ENCODE measurements at regions not wholly inside any gene's neighbourhood (a gene's known extent, or its start where the extent isn't known, plus 50 kb on each side); places are given as distances from the start of the nearest gene placed in this dataset.

- TF ChIP-seq CTCF (IDR thresholded peaks at IDR 0.05) (no peak), EZH2 (IDR thresholded peaks at IDR 0.05; ENCODE audit: borderline replicate concordance, insufficient read depth, low read depth, low read length, poor library complexity, severe bottlenecking) (no peak)
- no peaks in the 10 kb centered on the region for H3K4me1 ChIP-seq (ENCODE audit: control insufficient read depth in 2 of 2, insufficient read depth in 2 of 2, low read length in 2 of 2)
- Mint-ChIP-seq H3K4me3 (no peak overlapping the region), H3K9me3 (ENCODE audit: insufficient read depth) (peaks cover 4% of the 10 kb centered on the region), H3K4me1 (no peaks in the 10 kb centered on the region), H3K27me3 (no peaks in the 10 kb centered on the region), H3K27ac (no peak overlapping the region)
- H3K27me3 ChIP-seq (replicated peaks in 1 of 4; ENCODE audit: control extremely low read depth in 1 of 4, control insufficient read depth in 3 of 4, insufficient read depth in 4 of 4, low read length in 3 of 4), result no peaks in the 10 kb centered on the region
- no peak overlapping the region for H3K4me2 ChIP-seq (replicated peaks; ENCODE audit: low read depth, low read length, poor library complexity, severe bottlenecking)
- ChIA-PET POLR2A (no interaction called here), CTCF (no interaction called here)
- no peak overlapping the region for H3K4me3 ChIP-seq (ENCODE audit: control extremely low read depth in 1 of 5, extremely low read depth in 1 of 5, insufficient read depth in 1 of 5, low read depth in 2 of 5, low read length in 4 of 5)
- no peak overlapping the region for H3K9ac ChIP-seq (ENCODE audit: low read length)
- no peak overlapping the region for H2AFZ ChIP-seq (ENCODE audit: insufficient read depth, low read depth, low read length, poor library complexity, severe bottlenecking)
- no peak overlapping the region for H3K27ac ChIP-seq (ENCODE audit: low read length in 2 of 2)
- H3K79me2 ChIP-seq (ENCODE audit: control insufficient read depth, insufficient read depth, low read length), result no peaks in the 10 kb centered on the region
- no peaks in the 10 kb centered on the region for H4K20me1 ChIP-seq (ENCODE audit: control insufficient read depth, insufficient read depth, low read length, poor library complexity, severe bottlenecking)
- peaks cover 0 to 18% (median 0%) of the 10 kb centered on the region in 3 donors for H3K9me3 ChIP-seq (ENCODE audit: control extremely low read depth in 1 of 3, control insufficient read depth in 2 of 3, insufficient read depth in 1 of 3, low read length in 2 of 3)
- H3K36me3 ChIP-seq (replicated peaks in 1 of 2; ENCODE audit: control extremely low read depth in 1 of 2, control insufficient read depth in 1 of 2, extremely low read depth in 1 of 2, insufficient read depth in 2 of 2, low read length in 1 of 2), result no peaks in the 10 kb centered on the region
- no peak for DNase-seq
- intact Hi-C loops (cut with micrococcal nuclease), result no loop called here
- no peak for ATAC-seq (ENCODE audit: low read depth)
- WGBS (ENCODE audit: insufficient coverage), result 80% methylated on average over 3 of the region's 6 CpGs
Observed at GRCh38 chr6:98532004-98532403, 302.4 kb upstream of the POU3F2 start.

- intact Hi-C loops (cut with micrococcal nuclease), result no loop called here
- no peak for TF ChIP-seq CTCF (IDR thresholded peaks at IDR 0.05)
- Histone ChIP-seq H3K4me3 (ENCODE audit: control extremely low read depth in 1 of 5, extremely low read depth in 1 of 5, insufficient read depth in 1 of 5, low read depth in 2 of 5, low read length in 4 of 5) (no peak overlapping the region), H3K9me3 (ENCODE audit: control extremely low read depth in 1 of 3, control insufficient read depth in 2 of 3, insufficient read depth in 1 of 3, low read length in 2 of 3) (no peaks in the 10 kb centered on the region), H3K36me3 (replicated peaks in 1 of 2; ENCODE audit: control extremely low read depth in 1 of 2, control insufficient read depth in 1 of 2, extremely low read depth in 1 of 2, insufficient read depth in 2 of 2, low read length in 1 of 2) (no peaks in the 10 kb centered on the region), H4K20me1 (ENCODE audit: control insufficient read depth, insufficient read depth, low read length, poor library complexity, severe bottlenecking) (no peaks in the 10 kb centered on the region), H3K9ac (ENCODE audit: low read length) (no peak overlapping the region), H3K4me2 (replicated peaks; ENCODE audit: low read depth, low read length, poor library complexity, severe bottlenecking) (no peak overlapping the region), H3K4me1 (ENCODE audit: control insufficient read depth in 2 of 2, insufficient read depth in 2 of 2, low read length in 2 of 2) (no peaks in the 10 kb centered on the region), H3K79me2 (ENCODE audit: control insufficient read depth, insufficient read depth, low read length) (no peaks in the 10 kb centered on the region), H3K27me3 (replicated peaks in 1 of 4; ENCODE audit: control extremely low read depth in 1 of 4, control insufficient read depth in 3 of 4, insufficient read depth in 4 of 4, low read length in 3 of 4) (no peaks in the 10 kb centered on the region), H2AFZ (ENCODE audit: insufficient read depth, low read depth, low read length, poor library complexity, severe bottlenecking) (no peak overlapping the region), H3K27ac (ENCODE audit: low read length in 2 of 2) (no peak overlapping the region)
- no peak for ATAC-seq (ENCODE audit: low read depth)
- ChIA-PET POLR2A (no interaction called here), CTCF (no interaction called here)
- H3K27me3 Mint-ChIP-seq, result no peaks in the 10 kb centered on the region
- H3K9me3 Mint-ChIP-seq (ENCODE audit: insufficient read depth), result no peaks in the 10 kb centered on the region
- no peak overlapping the region for H3K27ac Mint-ChIP-seq
- WGBS (ENCODE audit: insufficient coverage), result no CpG with 5 or more reads among the region's 2 CpGs
- DNase-seq, result no peak
- H3K4me3 Mint-ChIP-seq, result no peak overlapping the region
- no peaks in the 10 kb centered on the region for H3K4me1 Mint-ChIP-seq
Observed at GRCh38 chr6:98539741-98540140, 294.6 kb upstream of the POU3F2 start.

All from B cell (primary cell).